ENCODE measurements at regions not wholly inside any gene's neighbourhood (a gene's known extent, or its start where the extent isn't known, plus 50 kb on each side); places are given as distances from the start of the nearest gene placed in this dataset.
A peak's percentile ranks its signal among the peaks of the same experiment; 100 is the strongest.

DNA sequence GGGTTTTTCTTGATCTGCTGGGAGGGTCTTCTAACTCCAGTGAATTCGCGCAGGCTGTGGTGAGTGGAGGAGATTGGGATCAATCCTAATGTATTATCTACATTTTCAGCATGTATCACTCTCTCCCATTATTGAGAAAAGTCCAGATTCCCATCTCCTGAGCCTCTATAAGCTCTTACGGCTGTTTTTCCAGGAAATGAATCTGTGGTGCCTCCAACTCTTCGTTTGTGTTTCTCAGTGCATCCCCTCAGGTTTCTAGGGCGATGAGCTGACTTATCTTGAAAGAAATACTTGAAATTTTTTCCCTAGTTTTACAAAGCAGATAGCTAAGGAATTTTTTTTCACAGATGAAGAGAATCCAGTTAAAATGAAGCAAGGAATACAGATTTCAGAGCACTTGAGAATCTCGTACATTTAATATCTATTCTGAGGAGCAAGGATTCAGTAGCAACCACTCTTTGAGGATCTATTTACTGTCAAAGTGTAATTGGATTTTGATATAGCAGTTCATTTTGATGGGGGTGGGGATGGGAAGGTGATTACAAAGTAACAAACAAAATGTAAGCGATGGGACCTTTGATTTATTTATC, 138.7 kb downstream of the BRMS1L start:
- no peaks in the 10 kb centered on the region for H3K9me3 ChIP-seq (ENCODE audit: control insufficient read depth, insufficient read depth, low read depth, low read length)
- intact Hi-C loops (cut with micrococcal nuclease; ENCODE audit: unreplicated experiment) (no loop called here), in situ Hi-C loops (cut with HindIII; ENCODE audit: low pct_unique_long_range_greater_than_20kb, low sequenced_read_pairs) (no loop called here)
- DNase-seq (ENCODE audit: low read depth, low spot score) (no peak), ATAC-seq (no peak)
- BruUV-seq (replicated peaks) = no TSS peak
- H3K36me3 ChIP-seq (ENCODE audit: control insufficient read depth, insufficient read depth, low read length) = no peaks in the 10 kb centered on the region
- ChIA-PET CTCF (no interaction called here), POLR2A (no interaction called here)
- H3K4me3 ChIP-seq (ENCODE audit: low read depth in 2 of 2, low read length in 2 of 2) = no peak overlapping the region
- H3K27ac ChIP-seq (ENCODE audit: low read length) = no peak overlapping the region
- TF ChIP-seq POLR2AphosphoS5 (IDR thresholded peaks at IDR 0.05; ENCODE audit: low read depth, low read length) (no peak), TCF7L2 (IDR thresholded peaks at IDR 0.05; ENCODE audit: low read depth, low read length) (no peak), SIN3A (IDR thresholded peaks at IDR 0.05; ENCODE audit: borderline replicate concordance, insufficient read depth, low read depth, low read length) (no peak), REST (IDR thresholded peaks at IDR 0.05; ENCODE audit: insufficient read depth in 1 of 2, low read depth in 2 of 2, low read length in 1 of 2) (no peak)
- TF ChIP-seq, protein P1, sequence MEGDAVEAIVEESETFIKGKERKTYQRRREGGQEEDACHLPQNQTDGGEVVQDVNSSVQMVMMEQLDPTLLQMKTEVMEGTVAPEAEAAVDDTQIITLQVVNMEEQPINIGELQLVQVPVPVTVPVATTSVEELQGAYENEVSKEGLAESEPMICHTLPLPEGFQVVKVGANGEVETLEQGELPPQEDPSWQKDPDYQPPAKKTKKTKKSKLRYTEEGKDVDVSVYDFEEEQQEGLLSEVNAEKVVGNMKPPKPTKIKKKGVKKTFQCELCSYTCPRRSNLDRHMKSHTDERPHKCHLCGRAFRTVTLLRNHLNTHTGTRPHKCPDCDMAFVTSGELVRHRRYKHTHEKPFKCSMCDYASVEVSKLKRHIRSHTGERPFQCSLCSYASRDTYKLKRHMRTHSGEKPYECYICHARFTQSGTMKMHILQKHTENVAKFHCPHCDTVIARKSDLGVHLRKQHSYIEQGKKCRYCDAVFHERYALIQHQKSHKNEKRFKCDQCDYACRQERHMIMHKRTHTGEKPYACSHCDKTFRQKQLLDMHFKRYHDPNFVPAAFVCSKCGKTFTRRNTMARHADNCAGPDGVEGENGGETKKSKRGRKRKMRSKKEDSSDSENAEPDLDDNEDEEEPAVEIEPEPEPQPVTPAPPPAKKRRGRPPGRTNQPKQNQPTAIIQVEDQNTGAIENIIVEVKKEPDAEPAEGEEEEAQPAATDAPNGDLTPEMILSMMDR (IDR thresholded peaks at IDR 0.05) = no peak
- H3K4me1 ChIP-seq (ENCODE audit: control insufficient read depth, insufficient read depth, low read length) = no peaks in the 10 kb centered on the region
- no peaks in the 10 kb centered on the region for H3K27me3 ChIP-seq (ENCODE audit: control insufficient read depth, insufficient read depth, low read length)

DNA sequence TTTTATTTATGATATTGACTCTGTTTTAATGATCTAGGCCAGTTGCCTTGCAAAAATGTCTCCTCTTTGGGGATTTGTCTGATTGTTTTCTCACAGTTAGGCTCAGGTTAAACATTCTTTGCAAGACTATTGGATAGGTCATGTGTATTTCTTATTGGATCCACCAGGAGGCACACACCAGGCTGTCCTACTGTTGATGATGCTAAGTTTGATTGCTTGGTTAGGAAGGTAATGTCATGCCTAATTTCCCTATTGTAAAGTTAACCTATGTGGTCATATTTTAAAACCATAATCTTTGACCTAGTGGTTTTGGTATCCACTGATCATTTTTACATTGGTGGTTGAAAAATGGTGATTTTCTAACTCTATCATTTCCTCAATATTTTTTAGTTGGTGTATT, 137.1 kb downstream of the BRMS1L start:
- no peak for ATAC-seq

More for the DNA sequence above, 137.1 kb downstream of the BRMS1L start:
- Histone ChIP-seq H3K27ac (ENCODE audit: low read length) (no peak overlapping the region), H3K27me3 (ENCODE audit: control insufficient read depth, insufficient read depth, low read length) (no peaks in the 10 kb centered on the region), H3K9me3 (ENCODE audit: control insufficient read depth, insufficient read depth, low read depth, low read length) (no peaks in the 10 kb centered on the region), H3K4me3 (ENCODE audit: low read depth in 2 of 2, low read length in 2 of 2) (no peak overlapping the region), H3K4me1 (ENCODE audit: control insufficient read depth, insufficient read depth, low read length) (no peaks in the 10 kb centered on the region), H3K36me3 (ENCODE audit: control insufficient read depth, insufficient read depth, low read length) (no peaks in the 10 kb centered on the region)
- no TSS peak for BruUV-seq (replicated peaks)
- TF ChIP-seq REST (IDR thresholded peaks at IDR 0.05; ENCODE audit: insufficient read depth in 1 of 2, low read depth in 2 of 2, low read length in 1 of 2) = no peak
- no peak for TF ChIP-seq TCF7L2 (IDR thresholded peaks at IDR 0.05; ENCODE audit: low read depth, low read length)
- TF ChIP-seq, protein P1 (IDR thresholded peaks at IDR 0.05) = peak; percentile 12; the same call in 1 of the 2 replicates
- in situ Hi-C loops (cut with HindIII; ENCODE audit: low pct_unique_long_range_greater_than_20kb, low sequenced_read_pairs) = no loop called here
- ChIA-PET POLR2A (no interaction called here), CTCF (no interaction called here)
- no peak for DNase-seq (ENCODE audit: low read depth, low spot score)
- intact Hi-C loops (cut with micrococcal nuclease; ENCODE audit: unreplicated experiment) = no loop called here

Data from Panc1 (cell line).